GM23248 (cell line): ENCODE measurements at regions not wholly inside any gene's neighbourhood (a gene's known extent, or its start where the extent isn't known, plus 50 kb on each side); places are given as distances from the start of the nearest gene placed in this dataset.
A peak's percentile ranks its signal among the peaks of the same experiment; 100 is the strongest.

Experiments
- DNase-seq: peaks from one replicate; pipeline ENCODE4 v3.0.0-alpha.2; 2015
- H2AFZ ChIP-seq: fragments of 200-600 bp; sonication (generic); 2 replicates; pipeline ENCODE4 v1.6.1; 2016; ENCODE audit warnings: antibody characterized with exemption
- H3F3A ChIP-seq: fragments of 200-600 bp; sonication (generic); 2 replicates; pipeline ENCODE4 v1.6.1; 2016; ENCODE audit warnings: mild to moderate bottlenecking, antibody characterized with exemption, mixed run types; ENCODE audit not compliant: insufficient read depth
- H3K27ac ChIP-seq: fragments of 200-600 bp; sonication (generic); 2 replicates; pipeline ENCODE4 v1.5.1; 2016; ENCODE audit warnings: mild to moderate bottlenecking
- H3K27me3 ChIP-seq: fragments of 200-600 bp; sonication (generic); replicated peaks from 2 replicates; pipeline ENCODE4 v1.6.1; 2016; ENCODE audit warnings: mild to moderate bottlenecking; ENCODE audit not compliant: insufficient read depth
- H3K36me3 ChIP-seq: fragments of 200-600 bp; sonication (generic); 2 replicates; pipeline ENCODE4 v1.6.1; 2016; ENCODE audit warnings: low read depth, mild to moderate bottlenecking
- H3K4me1 ChIP-seq: fragments of 200-600 bp; sonication (generic); 2 replicates; pipeline ENCODE4 v1.6.1; 2016; ENCODE audit warnings: mild to moderate bottlenecking; ENCODE audit not compliant: insufficient read depth
- H3K4me2 ChIP-seq: fragments of 200-600 bp; sonication (generic); one replicate; pipeline ENCODE4 v1.6.1; 2016; ENCODE audit warnings: mild to moderate bottlenecking; ENCODE audit not compliant: unreplicated experiment
- H3K4me3 ChIP-seq: fragments of 200-600 bp; sonication (generic); 2 replicates; pipeline ENCODE4 v1.5.1; 2016; ENCODE audit warnings: mild to moderate bottlenecking
- H3K79me2 ChIP-seq: fragments of 200-600 bp; sonication (generic); 2 replicates; pipeline ENCODE4 v1.6.1; 2016; ENCODE audit warnings: mild to moderate bottlenecking; ENCODE audit not compliant: insufficient read depth
- H3K9ac ChIP-seq: fragments of 200-600 bp; sonication (generic); 2 replicates; pipeline ENCODE4 v1.6.1; 2016; ENCODE audit warnings: mild to moderate bottlenecking
- H3K9me2 ChIP-seq: fragments of 200-600 bp; sonication (generic); 2 replicates; pipeline ENCODE4 v1.6.1; 2016; ENCODE audit warnings: mixed run types, mild to moderate bottlenecking, moderate library complexity; ENCODE audit not compliant: insufficient read depth
- H3K9me3 ChIP-seq: fragments of 200-600 bp; sonication (generic); one replicate; pipeline ENCODE4 v1.6.1; 2017; ENCODE audit warnings: low read depth
- H4K20me1 ChIP-seq: fragments of 200-600 bp; sonication (generic); 2 replicates; pipeline ENCODE4 v1.6.0; 2016; ENCODE audit not compliant: insufficient read depth
- EZH2 ChIP-seq: fragments of 200-600 bp; sonication (generic); IDR thresholded peaks from 2 replicates; pipeline ENCODE4 v1.6.1; 2018; ENCODE audit warnings: antibody characterized with exemption, mild to moderate bottlenecking; ENCODE audit not compliant: insufficient read depth, poor library complexity, severe bottlenecking
- EZH2phosphoT487 ChIP-seq: fragments of 200-600 bp; sonication (generic); IDR thresholded peaks from 2 replicates; pipeline ENCODE4 v1.6.1; 2018; ENCODE audit warnings: antibody characterized with exemption, moderate library complexity, mild to moderate bottlenecking, low read depth; ENCODE audit not compliant: insufficient read depth
- WGBS, 2 experiments: methylation state at CpG; one replicate each; pipeline ENCODE4 v1.1.6; 2015 to 2017; ENCODE audit warnings: low lambda C conversion rate in 2 of 2, low coverage in 1 of 2; ENCODE audit errors: missing lambda C conversion rate in 2 of 2; 5-methylcytosine and 5-hydroxymethylcytosine counted together
- in situ Hi-C: fragments of 300-500 bp; cut with MboI; formaldehyde crosslinking; loops from 2 replicates; pipeline ENCODE4 v1.15.0; 2020

DNA sequence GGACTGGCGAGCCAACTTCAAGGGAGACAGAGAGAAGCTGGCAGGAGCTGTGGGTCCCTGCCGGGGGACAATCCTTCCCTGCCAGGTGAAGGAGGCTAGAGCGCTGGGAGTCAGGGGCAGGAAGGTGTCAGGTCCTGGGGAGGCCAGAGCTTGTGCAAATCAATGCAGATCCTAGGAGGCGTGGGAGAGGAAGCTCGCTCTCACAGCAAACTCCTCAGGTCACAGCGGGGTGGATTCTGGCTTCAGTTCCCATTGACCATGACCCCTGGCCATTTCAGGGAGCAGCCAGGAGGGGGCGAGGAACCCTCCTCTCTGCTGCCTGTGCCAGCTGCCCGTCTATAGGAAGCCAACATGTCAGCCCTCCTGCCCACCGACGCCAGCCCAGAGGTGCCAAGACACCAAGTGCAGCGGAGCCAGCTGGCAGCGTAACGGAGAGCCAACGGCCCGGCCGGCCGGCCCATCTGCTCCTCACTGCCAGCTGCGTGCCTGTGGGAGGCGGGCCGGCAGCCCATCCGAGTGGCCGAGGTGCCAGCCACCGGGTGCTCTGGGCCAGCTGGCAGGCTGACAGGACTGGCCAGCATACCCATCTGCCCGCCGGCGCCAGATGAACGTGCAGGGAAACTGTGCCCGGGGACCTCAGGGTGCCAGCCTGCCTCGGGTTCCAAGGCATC, 374.8 kb downstream of the MIAT start:
- H2AFZ ChIP-seq = no peak overlapping the region
- H3F3A ChIP-seq = no peaks in the 10 kb centered on the region
- H3K9me2 ChIP-seq = no peaks in the 10 kb centered on the region
- H3K9ac ChIP-seq = no peak overlapping the region
- DNase-seq = peak; percentile 27
- no peaks in the 10 kb centered on the region for H4K20me1 ChIP-seq
- no peaks in the 10 kb centered on the region for H3K4me1 ChIP-seq
- H3K4me3 ChIP-seq = no peak overlapping the region
- in situ Hi-C loops = no loop called here
- no peak for TF ChIP-seq EZH2phosphoT487
- TF ChIP-seq EZH2 = no peak
- no peak overlapping the region for H3K4me2 ChIP-seq
- H3K36me3 ChIP-seq = no peaks in the 10 kb centered on the region
- 31 to 42% methylated on average over 28 of the region's 29 CpGs for WGBS, 2 experiments
- no peaks in the 10 kb centered on the region for H3K9me3 ChIP-seq
- H3K79me2 ChIP-seq = no peaks in the 10 kb centered on the region
- peaks cover 10% of the 10 kb centered on the region; the same call in 1 of the 2 replicates for H3K27me3 ChIP-seq
- no peak overlapping the region for H3K27ac ChIP-seq

DNA sequence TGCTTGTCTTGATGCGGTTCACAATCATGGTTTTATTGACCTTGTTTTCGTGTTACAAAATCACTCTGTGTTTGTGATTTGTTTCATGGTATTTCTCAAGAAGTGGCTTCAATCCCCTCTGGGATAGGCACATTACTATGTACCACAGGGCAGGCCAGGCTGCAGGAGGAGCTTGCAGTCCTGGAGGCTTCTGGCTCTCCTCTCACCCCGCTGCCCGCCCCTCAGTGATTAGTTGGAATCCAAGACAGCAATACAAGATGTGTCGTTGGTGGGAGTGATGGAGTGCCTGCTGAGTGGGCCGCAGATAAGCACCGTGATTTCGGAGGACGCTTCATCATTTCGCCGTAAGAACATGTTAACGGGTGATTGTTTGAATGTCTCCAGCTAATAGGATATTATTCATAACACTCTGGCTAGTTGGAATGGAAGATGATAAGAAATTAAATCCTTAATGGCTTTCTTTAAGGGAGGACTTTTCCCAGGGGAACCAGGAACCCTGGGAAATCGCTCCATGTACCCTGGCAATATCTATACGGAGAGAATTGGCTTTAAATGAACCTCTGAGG, 384.4 kb downstream of the MIAT start:
- Histone ChIP-seq H3K4me1 (peaks cover 11% of the 10 kb centered on the region), H3K9me3 (no peaks in the 10 kb centered on the region), H3K36me3 (no peaks in the 10 kb centered on the region), H4K20me1 (no peaks in the 10 kb centered on the region), H3K9me2 (no peaks in the 10 kb centered on the region), H3K4me2 (no peak overlapping the region), H3K4me3 (no peak overlapping the region), H3K9ac (no peak overlapping the region), H3F3A (peaks cover 14% of the 10 kb centered on the region), H3K79me2 (no peaks in the 10 kb centered on the region), H3K27ac (no peak overlapping the region), H2AFZ (no peak overlapping the region), H3K27me3 (0 out of 2 replicates have a peak, but pooled peaks cover 9% of the 10 kb centered on the region)
- in situ Hi-C loops = no loop called here
- 79 to 84% methylated on average over 14 of the region's 14 CpGs for WGBS, 2 experiments
- DNase-seq = no peak
- TF ChIP-seq EZH2 (no peak), EZH2phosphoT487 (no peak)

- Histone ChIP-seq H4K20me1 (no peaks in the 10 kb centered on the region), H3K9me3 (no peaks in the 10 kb centered on the region), H3K4me3 (no peak overlapping the region), H3K9me2 (no peaks in the 10 kb centered on the region), H3K9ac (no peak overlapping the region), H3K27me3 (0 out of 2 replicates have a peak, but pooled peaks cover 9% of the 10 kb centered on the region), H3K79me2 (no peaks in the 10 kb centered on the region), H3K4me2 (no peak overlapping the region), H3F3A (peaks cover 14% of the 10 kb centered on the region), H3K27ac (no peak overlapping the region), H2AFZ (no peak overlapping the region), H3K36me3 (no peaks in the 10 kb centered on the region), H3K4me1 (peaks cover 11% of the 10 kb centered on the region)
- in situ Hi-C loops = no loop called here
- no peak for DNase-seq
- no peak for TF ChIP-seq EZH2
- 78 to 80% methylated on average over 5 of the region's 5 CpGs for WGBS, 2 experiments
Observed at GRCh38 chr22:27043262-27043661, 385.9 kb downstream of the MIAT start.

GRCh38 chr22:27045103-27045947, 387.9 kb downstream of the MIAT start:
- Histone ChIP-seq H3F3A (peaks cover 14% of the 10 kb centered on the region), H3K27ac (no peak overlapping the region), H3K27me3 (0 out of 2 replicates have a peak, but pooled peaks cover 5% of the 10 kb centered on the region), H3K9me2 (no peaks in the 10 kb centered on the region), H3K4me3 (no peak overlapping the region), H3K9me3 (no peaks in the 10 kb centered on the region), H3K79me2 (no peaks in the 10 kb centered on the region), H3K9ac (no peak overlapping the region), H3K4me2 (peak overlapping the region; percentile 34), H2AFZ (0 out of 2 replicates have a peak overlapping the region, but pooled peaks have one; percentile 20), H3K36me3 (no peaks in the 10 kb centered on the region), H4K20me1 (no peaks in the 10 kb centered on the region), H3K4me1 (peaks cover 11% of the 10 kb centered on the region)
- DNase-seq = peak; percentile 74
- in situ Hi-C loops = no loop called here
- WGBS, 2 experiments = 39 to 40% methylated on average over 7 of the region's 7 CpGs
- no peak for TF ChIP-seq EZH2phosphoT487
- no peak for TF ChIP-seq EZH2
